Motor neuron (in vitro differentiated cells): ENCODE measurements at regions not wholly inside any gene's neighbourhood (a gene's known extent, or its start where the extent isn't known, plus 50 kb on each side); places are given as distances from the start of the nearest gene placed in this dataset.
A peak's percentile ranks its signal among the peaks of the same experiment; 100 is the strongest.

Source experiments
- ATAC-seq, 8 experiments: fragments of 200-7000 bp; cut with Tn5 transposase; replicated peaks in 6 of 8; 2 replicates each; pipeline ENCODE4 v1.8.0; 2021; ENCODE audit warnings: mild to moderate bottlenecking in 8 of 8, moderate library complexity in 8 of 8
- H3K27ac ChIP-seq, 2 donors: fragments of 250-450 bp; sonication (Bioruptor Pico); 2 replicates each; pipeline ENCODE4 v1.9.0; 2021; ENCODE audit warnings: antibody characterized with exemption in 2 of 2, mild to moderate bottlenecking in 2 of 2, moderate library complexity in 1 of 2
- H3K4me1 ChIP-seq, 2 donors: fragments of 250-450 bp; sonication (Bioruptor Pico); replicated peaks in 1 of 2; 2 replicates each; pipeline ENCODE4 v1.6.1; 2021; ENCODE audit warnings: antibody characterized with exemption in 2 of 2, mild to moderate bottlenecking in 2 of 2, moderate library complexity in 1 of 2
- H3K4me3 ChIP-seq, 5 donors: fragments of 250-450 bp; sonication (Bioruptor Pico); 2 replicates each; pipeline ENCODE4 v1.9.0; 2021; ENCODE audit warnings: antibody characterized with exemption in 5 of 5, mild to moderate bottlenecking in 5 of 5, moderate library complexity in 4 of 5
- WGBS, 10 experiments: fragments of 450-650 bp; shearing (Covaris generic); methylation state at CpG; one replicate each; pipeline ENCODE4 v1.0.0; 2022; 5-methylcytosine and 5-hydroxymethylcytosine counted together
- in situ Hi-C, 9 experiments: fragments of 400-800 bp; cut with MboI; loops; one replicate each; pipeline ENCODE4 v1.15.0; 2021; ENCODE audit warnings: low sequenced_read_pairs in 9 of 9, low pct_unique_long_range_greater_than_20kb in 2 of 9; ENCODE audit not compliant: unreplicated experiment in 9 of 9

GRCh38 chr3:181379278-181379677, 332.4 kb upstream of the SOX2 start:
- Histone ChIP-seq H3K27ac (no peak overlapping the region), H3K4me1 (peaks cover 5 to 20% of the 10 kb centered on the region in 2 donors), H3K4me3 (no peak overlapping the region)
- ATAC-seq: no peak
- 0 to 93% (median 75%) methylated on average over 1 to 5 of the region's 5 CpGs; no CpG with 5 or more reads in 1 of the 10 experiments for WGBS, 10 experiments
- in situ Hi-C loops: no loop called here

DNA sequence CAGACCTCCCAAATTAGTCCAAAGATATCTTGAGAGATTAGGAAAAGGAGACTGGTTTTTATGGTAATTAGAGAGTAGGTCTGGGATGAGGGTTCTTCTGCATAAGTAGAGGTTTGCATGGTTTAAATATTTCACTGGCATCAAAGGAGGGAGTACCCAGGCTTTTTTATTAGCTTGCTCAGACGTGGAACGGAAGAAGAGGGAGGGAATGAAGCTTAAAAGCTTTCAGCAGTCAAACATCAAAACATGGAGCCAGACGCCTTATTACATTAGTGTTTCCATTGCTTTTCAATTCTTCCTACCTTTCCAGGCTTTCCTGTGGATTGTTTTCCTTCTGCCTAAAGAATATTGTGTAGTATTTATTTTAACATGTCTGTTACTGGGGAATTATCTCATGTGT, 342.1 kb upstream of the SOX2 start:
- 0 to 80% (median 26%) methylated on average over 1 to 3 of the region's 3 CpGs; no CpG with 5 or more reads in 4 of the 10 experiments for WGBS, 10 experiments
- Histone ChIP-seq H3K4me1 (no peaks in the 10 kb centered on the region), H3K27ac (no peak overlapping the region), H3K4me3 (no peak overlapping the region)
- ATAC-seq: no peak
- in situ Hi-C loops: no loop called here

- no peak for ATAC-seq
- peaks cover 0 to 6% of the 10 kb centered on the region in 2 donors for H3K4me1 ChIP-seq
- H3K27ac ChIP-seq: no peak overlapping the region
- WGBS, 10 experiments: 0 to 63% (median 20%) methylated on average over 1 of the region's 1 CpG; no CpG with 5 or more reads in 5 of the 10 experiments
- H3K4me3 ChIP-seq: no peak overlapping the region
- in situ Hi-C loops: no loop called here
Observed at GRCh38 chr3:181363231-181363630, 348.5 kb upstream of the SOX2 start.

GRCh38 chr3:181362378-181362777, 349.3 kb upstream of the SOX2 start:
- Histone ChIP-seq H3K27ac (no peak overlapping the region), H3K4me1 (peaks cover 0 to 6% of the 10 kb centered on the region in 2 donors), H3K4me3 (no peak overlapping the region)
- in situ Hi-C loops: no loop called here
- ATAC-seq: no peak

DNA sequence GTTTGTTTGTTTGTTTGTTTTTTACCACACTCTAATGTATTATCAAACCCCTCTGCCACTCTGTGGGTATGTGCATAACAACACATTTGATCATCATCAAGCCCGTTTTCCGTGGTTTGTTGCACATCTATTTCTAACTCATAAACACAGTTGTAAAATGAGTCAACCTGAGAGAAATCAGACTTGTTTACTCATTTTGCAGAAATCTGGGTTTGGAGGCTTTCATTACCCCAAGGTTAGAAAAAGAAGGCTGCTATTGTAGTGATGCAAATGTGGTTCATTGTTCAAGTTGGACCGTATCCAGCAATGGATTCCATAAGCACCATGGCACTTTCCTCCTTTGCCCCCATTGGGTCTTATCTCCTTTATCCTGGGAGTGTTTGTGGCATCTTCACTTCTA, 353.2 kb upstream of the SOX2 start:
- in situ Hi-C loops: no loop called here
- H3K27ac ChIP-seq: no peak overlapping the region

DNA sequence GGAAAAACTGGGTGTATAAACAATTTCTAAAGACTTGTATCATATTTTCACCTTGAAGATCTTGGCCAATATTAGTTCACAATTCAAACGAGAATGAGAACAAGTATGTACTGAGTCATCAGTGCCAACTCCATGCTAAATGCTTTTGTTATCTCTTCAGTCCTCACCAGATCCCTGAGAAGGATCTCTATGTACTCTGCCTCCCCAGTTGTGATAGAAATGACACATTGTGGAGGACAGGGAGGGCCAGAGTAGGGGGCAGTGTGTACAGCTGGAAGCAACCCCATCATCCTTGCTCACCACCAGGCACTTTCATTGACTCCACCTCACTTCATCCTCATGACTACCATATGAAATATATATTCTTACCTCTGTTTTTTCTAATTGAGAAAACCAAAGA, 353.7 kb upstream of the SOX2 start:
- no peak overlapping the region for H3K4me3 ChIP-seq
- in situ Hi-C loops: no loop called here
- no peak overlapping the region for H3K27ac ChIP-seq
- WGBS, 10 experiments: 0 to 80% (median 40%) methylated on average over 1 of the region's 1 CpG; no CpG with 5 or more reads in 1 of the 10 experiments
- H3K4me1 ChIP-seq: peaks cover 0 to 6% of the 10 kb centered on the region in 2 donors
- no peak for ATAC-seq

More for the DNA sequence above, 353.2 kb upstream of the SOX2 start:
- H3K4me3 ChIP-seq: no peak overlapping the region
- 16 to 100% (median 81%) methylated on average over 1 to 3 of the region's 3 CpGs; no CpG with 5 or more reads in 1 of the 10 experiments for WGBS, 10 experiments
- ATAC-seq: peak in 1 of 8 experiments; percentile 12
- peaks cover 0 to 6% of the 10 kb centered on the region in 2 donors for H3K4me1 ChIP-seq

GRCh38 chr3:181354140-181354539, 357.6 kb upstream of the SOX2 start:
- no peak overlapping the region for H3K27ac ChIP-seq
- in situ Hi-C loops: no loop called here
- peaks cover 0 to 6% of the 10 kb centered on the region in 2 donors for H3K4me1 ChIP-seq
- H3K4me3 ChIP-seq: no peak overlapping the region
- no peak for ATAC-seq

- Histone ChIP-seq H3K4me3 (no peak overlapping the region), H3K4me1 (peaks cover 0 to 4% of the 10 kb centered on the region in 2 donors), H3K27ac (no peak overlapping the region)
- in situ Hi-C loops: no loop called here
- no peak for ATAC-seq
- WGBS, 10 experiments: 0 to 95% (median 88%) methylated on average over 2 to 5 of the region's 5 CpGs
Observed at GRCh38 chr3:181344331-181344730, 354.8 kb upstream of the DNAJC19 start.

DNA sequence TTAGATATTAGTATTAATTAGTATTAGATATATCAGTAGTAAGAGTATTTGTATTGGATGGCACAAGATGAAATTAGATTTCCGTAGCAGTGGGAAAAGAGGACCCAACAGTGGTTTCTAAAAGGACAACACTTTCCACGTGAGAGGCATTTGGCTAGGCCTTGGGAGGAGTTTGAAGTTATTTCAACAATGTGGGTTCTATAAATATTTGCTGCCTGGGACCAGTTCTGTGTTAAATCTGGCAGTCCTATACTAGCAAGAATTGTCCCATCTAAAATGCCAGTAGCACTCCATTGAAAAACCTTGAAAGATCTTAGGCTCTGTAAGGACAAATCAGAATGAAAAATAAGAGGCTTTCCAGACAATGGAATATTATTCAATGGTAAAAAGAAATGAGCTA, 347.1 kb upstream of the DNAJC19 start:
- in situ Hi-C loops: no loop called here
- WGBS, 10 experiments: 0 to 100% (median 86%) methylated on average over 1 to 2 of the region's 2 CpGs; no CpG with 5 or more reads in 1 of the 10 experiments
- ATAC-seq: no peak
- Histone ChIP-seq H3K27ac (no peak overlapping the region), H3K4me3 (no peak overlapping the region), H3K4me1 (no peaks in the 10 kb centered on the region)

GRCh38 chr3:181333394-181333793, 343.9 kb upstream of the DNAJC19 start:
- Histone ChIP-seq H3K27ac (no peak overlapping the region), H3K4me3 (no peak overlapping the region), H3K4me1 (peaks cover under 1 to 11% of the 10 kb centered on the region in 2 donors)
- in situ Hi-C loops: no loop called here
- no peak for ATAC-seq

GRCh38 chr3:181330821-181331563, 341.5 kb upstream of the DNAJC19 start:
- Histone ChIP-seq H3K4me3 (no peak overlapping the region), H3K4me1 (peaks cover 10 to 16% of the 10 kb centered on the region in 2 donors), H3K27ac (no peak overlapping the region)
- 0 to 86% (median 63%) methylated on average over 2 to 5 of the region's 5 CpGs for WGBS, 10 experiments
- ATAC-seq: no peak
- in situ Hi-C loops: no loop called here

DNA sequence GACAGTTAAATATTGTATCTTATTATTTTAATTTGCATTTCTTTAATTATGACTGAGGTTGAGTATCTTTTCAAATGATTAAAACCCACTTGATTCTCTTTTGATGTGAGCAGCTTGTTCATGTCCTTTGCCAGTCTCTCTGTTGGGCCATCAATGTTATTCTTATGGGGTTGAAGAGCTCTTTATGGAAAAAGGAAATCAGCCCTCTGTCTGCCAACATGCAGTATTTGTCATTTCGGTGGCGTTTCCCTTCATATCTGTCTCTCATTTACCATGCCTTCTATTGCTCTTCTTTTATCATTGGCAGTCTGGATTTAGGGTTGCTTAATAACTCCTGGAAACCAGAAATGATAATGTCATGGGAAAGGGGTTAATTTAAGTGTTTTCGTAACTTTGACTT, 340.7 kb upstream of the DNAJC19 start:
- whole genome bisulfite sequencing, 10 experiments: 0 to 100% (median 91%) methylated on average over 1 to 3 of the region's 3 CpGs
- no peak for ATAC-seq
- in situ Hi-C loops: no loop called here
- no peak overlapping the region for H3K4me3 ChIP-seq
- no peak overlapping the region for H3K27ac ChIP-seq
- peaks cover 10 to 16% of the 10 kb centered on the region in 2 donors for H3K4me1 ChIP-seq

DNA sequence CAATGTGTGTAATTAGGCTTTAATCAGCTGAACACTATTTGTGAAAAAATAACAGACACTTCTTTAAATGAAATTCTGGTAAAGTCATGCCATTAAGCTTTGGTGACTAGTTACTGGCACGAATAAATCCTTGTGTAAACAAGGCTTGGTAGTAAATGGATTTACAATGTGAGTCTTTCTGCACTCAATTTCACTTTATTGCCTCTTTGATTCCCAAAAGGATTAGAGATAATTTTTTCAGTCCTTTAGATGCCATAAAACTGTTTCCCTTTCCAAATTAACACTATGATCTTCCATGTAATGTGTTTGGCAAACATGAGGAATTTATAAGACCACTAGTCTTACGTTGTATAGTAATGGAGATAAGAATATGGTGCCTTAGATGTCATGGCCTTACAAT, 339.5 kb upstream of the DNAJC19 start:
- no peak overlapping the region for H3K4me3 ChIP-seq
- in situ Hi-C loops: no loop called here
- 0 to 100% (median 53%) methylated on average over 1 to 2 of the region's 2 CpGs; no CpG with 5 or more reads in 1 of the 10 experiments for WGBS, 10 experiments
- H3K4me1 ChIP-seq: peaks cover 10 to 16% of the 10 kb centered on the region in 2 donors
- H3K27ac ChIP-seq: no peak overlapping the region
- no peak for ATAC-seq

- ATAC-seq: no peak
- peaks cover 10 to 16% of the 10 kb centered on the region in 2 donors for H3K4me1 ChIP-seq
- WGBS, 10 experiments: 0 to 86% (median 40%) methylated on average over 1 to 5 of the region's 5 CpGs; no CpG with 5 or more reads in 1 of the 10 experiments
- in situ Hi-C loops: no loop called here
- no peak overlapping the region for H3K4me3 ChIP-seq
- H3K27ac ChIP-seq: no peak overlapping the region
Observed at GRCh38 chr3:181328346-181328745, 338.8 kb upstream of the DNAJC19 start.
